AG04450 (cell line): ENCODE measurements at regions not wholly inside any gene's neighbourhood (a gene's known extent, or its start where the extent isn't known, plus 50 kb on each side); places are given as distances from the start of the nearest gene placed in this dataset.

ENCODE experiments used
- CTCF ChIA-PET: fragments of 300-600, 350-600 bp; formaldehyde crosslinking; extraction: SDS; loops from one replicate; lab custom pipeline; 2022; ENCODE audit warnings: antibody characterized with exemption, inconsistent platforms; lab: Charles Lee
- POLR2A ChIA-PET: fragments of 350-600 bp; formaldehyde crosslinking; extraction: SDS; loops from one replicate; lab custom pipeline; 2021; ENCODE audit warnings: antibody characterized with exemption, inconsistent platforms; lab: Yijun Ruan, JAX
- DNase-seq: peaks from one replicate; pipeline ENCODE4 v3.0.0-alpha.2; 2011; ENCODE audit warnings: low read depth, low spot score
- H3K27ac ChIP-seq: one replicate; pipeline ENCODE4 v1.5.1; 2012; ENCODE audit warnings: low read depth, low read length, control low read depth
- H3K27me3 ChIP-seq: one replicate; pipeline ENCODE4 v1.6.0; 2012; ENCODE audit warnings: low read length; ENCODE audit not compliant: control insufficient read depth, insufficient read depth
- H3K4me3 ChIP-seq: 2 replicates; pipeline ENCODE4 v1.5.1; 2011; ENCODE audit warnings: mild to moderate bottlenecking, low read depth, low read length, control low read depth
- H3K9me3 ChIP-seq: 2 replicates; pipeline ENCODE4 v1.5.1; 2012; ENCODE audit warnings: low read length; ENCODE audit not compliant: control insufficient read depth, insufficient read depth
- TF ChIP-seq, protein P1 (sequence below): IDR thresholded peaks from 2 replicates; pipeline ENCODE4 v1.5.1; 2011; ENCODE audit warnings: low read depth, low read length, control low read depth, inconsistent platforms

DNA sequence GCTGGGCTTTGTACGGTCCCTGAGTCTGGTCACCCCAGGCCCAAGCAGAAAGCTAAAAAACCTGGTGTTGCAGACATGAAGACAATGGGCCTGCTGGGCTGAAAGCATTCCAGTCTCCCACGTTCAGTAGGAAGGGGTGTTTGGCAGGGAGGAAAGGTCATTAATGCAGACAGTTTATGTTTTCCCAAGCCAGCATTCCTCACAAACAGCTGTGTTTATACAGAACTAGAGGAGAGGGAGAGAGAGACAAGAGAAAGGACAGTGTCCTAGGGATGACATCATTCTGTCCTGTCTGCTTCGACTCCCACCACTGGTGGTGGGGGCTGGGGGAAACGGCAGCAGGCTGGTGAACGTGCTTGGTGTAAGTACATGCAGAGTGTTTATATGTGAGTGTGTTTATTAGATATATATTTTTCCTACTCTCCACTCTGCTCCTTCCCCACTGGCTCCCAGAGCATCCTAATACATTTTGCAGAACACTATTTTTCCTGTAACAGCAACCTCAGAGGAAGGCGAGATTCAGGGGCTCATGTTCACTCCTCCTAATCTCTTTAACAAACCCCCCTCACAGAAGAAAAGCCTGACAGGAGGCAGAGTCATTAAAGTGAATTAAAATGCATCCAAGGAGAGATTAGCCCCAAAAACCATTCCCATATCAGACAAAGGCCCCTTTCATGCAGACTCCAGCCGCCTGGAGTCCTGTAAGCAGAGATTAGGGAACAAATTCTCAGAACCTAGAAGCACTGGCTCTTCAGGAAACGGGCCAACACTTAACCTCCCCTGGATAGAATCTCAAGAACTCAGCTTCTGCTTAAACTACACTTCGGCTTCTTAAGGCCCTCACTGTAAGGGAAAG, 380.4 kb downstream of the TNS1 start:
- no peaks in the 10 kb centered on the region for H3K9me3 ChIP-seq
- H3K27ac ChIP-seq, result peak overlapping the region; percentile 69
- TF ChIP-seq, protein P1, sequence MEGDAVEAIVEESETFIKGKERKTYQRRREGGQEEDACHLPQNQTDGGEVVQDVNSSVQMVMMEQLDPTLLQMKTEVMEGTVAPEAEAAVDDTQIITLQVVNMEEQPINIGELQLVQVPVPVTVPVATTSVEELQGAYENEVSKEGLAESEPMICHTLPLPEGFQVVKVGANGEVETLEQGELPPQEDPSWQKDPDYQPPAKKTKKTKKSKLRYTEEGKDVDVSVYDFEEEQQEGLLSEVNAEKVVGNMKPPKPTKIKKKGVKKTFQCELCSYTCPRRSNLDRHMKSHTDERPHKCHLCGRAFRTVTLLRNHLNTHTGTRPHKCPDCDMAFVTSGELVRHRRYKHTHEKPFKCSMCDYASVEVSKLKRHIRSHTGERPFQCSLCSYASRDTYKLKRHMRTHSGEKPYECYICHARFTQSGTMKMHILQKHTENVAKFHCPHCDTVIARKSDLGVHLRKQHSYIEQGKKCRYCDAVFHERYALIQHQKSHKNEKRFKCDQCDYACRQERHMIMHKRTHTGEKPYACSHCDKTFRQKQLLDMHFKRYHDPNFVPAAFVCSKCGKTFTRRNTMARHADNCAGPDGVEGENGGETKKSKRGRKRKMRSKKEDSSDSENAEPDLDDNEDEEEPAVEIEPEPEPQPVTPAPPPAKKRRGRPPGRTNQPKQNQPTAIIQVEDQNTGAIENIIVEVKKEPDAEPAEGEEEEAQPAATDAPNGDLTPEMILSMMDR, result no peak
- H3K27me3 ChIP-seq, result peaks cover 8% of the 10 kb centered on the region
- DNase-seq, result peak; percentile 92
- ChIA-PET CTCF (interaction anchor here (1.4 to 2.2 kb wide), 2 partner anchors 29 to 91 kb away, joined by 4 to 5 read pairs; no protein-coding TSS in a partner anchor), POLR2A (interaction anchor here (0.7 to 1.4 kb wide), 3 partner anchors 21 to 77 kb away, joined by 3 to 4 read pairs (median 3); no protein-coding TSS in a partner anchor)
- no peak overlapping the region for H3K4me3 ChIP-seq

DNA sequence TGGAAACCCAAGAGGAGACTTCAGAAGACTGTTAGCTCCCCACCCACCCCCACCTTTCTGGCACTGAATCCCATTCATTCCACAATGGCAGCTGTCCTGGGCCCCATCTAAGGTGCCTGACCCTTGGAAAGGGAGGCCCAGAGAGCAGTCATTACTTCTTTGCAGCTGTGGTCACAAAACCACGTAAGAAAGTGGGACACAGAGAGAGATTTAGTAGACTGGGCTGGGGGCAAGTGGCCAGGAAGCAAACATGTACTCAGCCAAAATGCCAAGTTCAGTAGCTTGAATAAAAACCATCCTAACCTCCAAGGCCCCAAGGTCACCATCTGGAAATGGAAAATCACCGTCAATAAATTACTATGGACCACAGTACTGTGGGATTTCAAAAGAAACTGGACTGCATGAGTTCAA, 381.4 kb downstream of the TNS1 start:
- Histone ChIP-seq H3K4me3 (no peak overlapping the region), H3K27me3 (peaks cover 8% of the 10 kb centered on the region), H3K27ac (no peak overlapping the region), H3K9me3 (no peaks in the 10 kb centered on the region)
- ChIA-PET POLR2A (interaction anchor here (0.6 to 0.9 kb wide), 3 partner anchors 20 to 1930 kb away, joined by 3 read pairs; no protein-coding TSS in a partner anchor), CTCF (interaction anchor here (1.4 to 2.2 kb wide), 2 partner anchors 30 to 92 kb away, joined by 4 to 5 read pairs; no protein-coding TSS in a partner anchor)
- TF ChIP-seq, protein P1, result no peak
- DNase-seq, result no peak

DNA sequence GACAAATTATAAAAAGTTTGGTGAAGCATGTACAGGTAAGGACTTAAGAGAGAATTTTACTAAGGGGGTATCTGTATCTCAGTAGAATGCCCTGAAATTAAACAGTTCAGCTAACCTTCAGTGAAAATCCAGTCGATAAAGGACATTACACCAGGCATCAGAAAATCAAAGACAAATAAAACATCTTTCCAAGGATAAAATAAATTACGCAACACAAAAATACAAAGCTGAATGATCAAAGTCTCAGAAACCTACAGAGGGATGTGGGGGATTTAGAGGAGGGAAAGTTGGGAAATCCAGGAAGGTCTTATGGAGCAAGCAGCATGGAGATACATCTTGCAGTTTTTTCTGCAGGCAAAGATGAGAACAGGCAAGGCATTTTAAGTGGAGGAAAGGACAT, 384.1 kb downstream of the TNS1 start:
- TF ChIP-seq, protein P1, result no peak
- ChIA-PET CTCF (interaction anchor here (0.5 kb wide), 1 partner anchor 160 kb away, joined by 3 read pairs; no protein-coding TSS in a partner anchor), POLR2A (interaction anchor here (0.6 kb wide), 1 partner anchor 1367 kb away, joined by 6 read pairs; no protein-coding TSS in a partner anchor)
- no peaks in the 10 kb centered on the region for H3K9me3 ChIP-seq
- H3K27ac ChIP-seq, result no peak overlapping the region
- H3K27me3 ChIP-seq, result peaks cover 8% of the 10 kb centered on the region
- no peak overlapping the region for H3K4me3 ChIP-seq
- DNase-seq, result no peak

DNA sequence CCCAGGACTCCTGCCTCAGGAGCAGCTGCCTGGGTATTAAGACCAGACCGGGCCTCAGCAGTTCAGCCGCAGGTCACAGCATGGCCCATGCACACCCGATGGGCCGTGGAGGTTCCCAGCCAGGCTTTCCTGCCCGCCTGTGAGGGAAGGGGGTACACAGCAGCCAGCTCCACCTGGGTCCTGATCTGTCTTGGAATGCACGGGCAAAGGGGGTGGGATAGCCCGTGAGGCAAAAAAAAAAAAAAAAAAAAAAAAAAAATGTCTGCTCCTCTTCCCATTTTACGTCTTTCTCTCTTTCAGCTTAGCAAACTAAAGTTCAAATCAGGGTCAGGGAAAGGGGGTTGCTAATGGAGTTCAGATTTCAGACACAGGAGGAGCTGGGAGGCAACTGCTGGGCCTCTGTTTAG, 385.2 kb downstream of the TNS1 start:
- peaks cover 15% of the 10 kb centered on the region for H3K27me3 ChIP-seq
- CTCF ChIA-PET, result no interaction called here
- POLR2A ChIA-PET, result interaction anchor here (0.7 to 1.0 kb wide), 2 partner anchors 96 to 463 kb away, joined by 4 to 9 read pairs; no protein-coding TSS in a partner anchor
- DNase-seq, result no peak
- H3K9me3 ChIP-seq, result no peaks in the 10 kb centered on the region
- H3K27ac ChIP-seq, result no peak overlapping the region
- H3K4me3 ChIP-seq, result no peak overlapping the region
- TF ChIP-seq, protein P1, result no peak

DNA sequence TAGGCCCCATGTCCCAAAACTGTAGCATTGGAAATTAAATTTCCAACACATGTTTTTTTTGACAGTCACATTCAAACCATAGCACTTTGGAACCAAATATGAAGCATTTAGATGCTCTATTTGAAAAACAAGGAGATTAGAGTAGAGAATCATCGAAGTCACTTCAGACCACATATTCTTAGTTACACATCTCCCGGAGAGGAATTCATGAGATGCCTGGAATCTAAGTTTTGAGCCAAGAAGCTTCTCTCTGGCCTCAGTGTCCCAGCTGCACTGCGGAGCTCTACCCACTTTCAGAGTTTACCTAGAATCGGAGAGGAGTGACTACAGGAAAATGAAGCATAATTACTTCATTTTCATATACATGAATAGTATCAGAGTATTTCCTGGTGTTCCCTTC, 385.9 kb downstream of the TNS1 start:
- H3K9me3 ChIP-seq, result no peaks in the 10 kb centered on the region
- no peak for DNase-seq
- H3K4me3 ChIP-seq, result no peak overlapping the region
- H3K27ac ChIP-seq, result no peak overlapping the region
- POLR2A ChIA-PET, result interaction anchor here (1.0 kb wide), 1 partner anchor 96 kb away, joined by 4 read pairs; no protein-coding TSS in a partner anchor
- CTCF ChIA-PET, result no interaction called here
- TF ChIP-seq, protein P1, result no peak
- peaks cover 16% of the 10 kb centered on the region for H3K27me3 ChIP-seq
